ENCODE measurements at regions not wholly inside any gene's neighbourhood (a gene's known extent, or its start where the extent isn't known, plus 50 kb on each side); places are given as distances from the start of the nearest gene placed in this dataset.

DNA sequence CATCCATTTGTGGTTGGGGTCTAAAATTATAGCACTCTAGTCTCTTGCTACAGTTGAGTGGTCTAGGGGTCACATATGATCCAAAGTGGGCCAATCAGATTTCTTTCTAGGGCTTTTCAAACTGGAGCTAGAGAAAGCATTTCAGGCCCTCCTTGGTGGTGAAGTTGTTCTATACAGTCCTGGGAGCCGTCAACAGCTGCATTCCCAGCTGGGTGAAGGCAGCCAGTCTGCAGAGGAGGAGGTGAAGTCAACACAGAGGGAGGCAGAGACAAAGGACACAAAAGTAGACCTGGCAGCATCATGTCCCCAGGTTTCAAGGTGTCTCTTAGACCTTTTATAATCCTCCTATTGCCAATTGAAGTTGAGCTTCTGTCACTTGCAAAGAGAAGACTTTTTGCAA is 518.2 kb downstream of the BNC2 start:
- Histone ChIP-seq H3K4me3 (no peak overlapping the region), H3K9me3 (no peaks in the 10 kb centered on the region), H3K27me3 (no peaks in the 10 kb centered on the region), H3K4me1 (ENCODE audit: insufficient read depth) (peaks cover 12% of the 10 kb centered on the region), H3K36me3 (no peaks in the 10 kb centered on the region), H3K27ac (peak overlapping the region in 1 of 2 donors; percentile 77)
- 24 to 47% (median 26%) methylated on average over 1 of the region's 1 CpG for WGBS, 3 donors
- intact Hi-C loops (cut with DNase I), result loop anchor here in 1 of 4 donors (10.0 kb wide), 2 partner anchors 63 to 373 kb away; no protein-coding TSS in a partner anchor
- TF ChIP-seq EP300 (IDR thresholded peaks at IDR 0.05), result no peak
- no peak for TF ChIP-seq POLR2A (IDR thresholded peaks at IDR 0.05)
- TF ChIP-seq, protein P1, sequence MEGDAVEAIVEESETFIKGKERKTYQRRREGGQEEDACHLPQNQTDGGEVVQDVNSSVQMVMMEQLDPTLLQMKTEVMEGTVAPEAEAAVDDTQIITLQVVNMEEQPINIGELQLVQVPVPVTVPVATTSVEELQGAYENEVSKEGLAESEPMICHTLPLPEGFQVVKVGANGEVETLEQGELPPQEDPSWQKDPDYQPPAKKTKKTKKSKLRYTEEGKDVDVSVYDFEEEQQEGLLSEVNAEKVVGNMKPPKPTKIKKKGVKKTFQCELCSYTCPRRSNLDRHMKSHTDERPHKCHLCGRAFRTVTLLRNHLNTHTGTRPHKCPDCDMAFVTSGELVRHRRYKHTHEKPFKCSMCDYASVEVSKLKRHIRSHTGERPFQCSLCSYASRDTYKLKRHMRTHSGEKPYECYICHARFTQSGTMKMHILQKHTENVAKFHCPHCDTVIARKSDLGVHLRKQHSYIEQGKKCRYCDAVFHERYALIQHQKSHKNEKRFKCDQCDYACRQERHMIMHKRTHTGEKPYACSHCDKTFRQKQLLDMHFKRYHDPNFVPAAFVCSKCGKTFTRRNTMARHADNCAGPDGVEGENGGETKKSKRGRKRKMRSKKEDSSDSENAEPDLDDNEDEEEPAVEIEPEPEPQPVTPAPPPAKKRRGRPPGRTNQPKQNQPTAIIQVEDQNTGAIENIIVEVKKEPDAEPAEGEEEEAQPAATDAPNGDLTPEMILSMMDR (IDR thresholded peaks at IDR 0.05), result no peak
- no peak for DNase-seq

DNA sequence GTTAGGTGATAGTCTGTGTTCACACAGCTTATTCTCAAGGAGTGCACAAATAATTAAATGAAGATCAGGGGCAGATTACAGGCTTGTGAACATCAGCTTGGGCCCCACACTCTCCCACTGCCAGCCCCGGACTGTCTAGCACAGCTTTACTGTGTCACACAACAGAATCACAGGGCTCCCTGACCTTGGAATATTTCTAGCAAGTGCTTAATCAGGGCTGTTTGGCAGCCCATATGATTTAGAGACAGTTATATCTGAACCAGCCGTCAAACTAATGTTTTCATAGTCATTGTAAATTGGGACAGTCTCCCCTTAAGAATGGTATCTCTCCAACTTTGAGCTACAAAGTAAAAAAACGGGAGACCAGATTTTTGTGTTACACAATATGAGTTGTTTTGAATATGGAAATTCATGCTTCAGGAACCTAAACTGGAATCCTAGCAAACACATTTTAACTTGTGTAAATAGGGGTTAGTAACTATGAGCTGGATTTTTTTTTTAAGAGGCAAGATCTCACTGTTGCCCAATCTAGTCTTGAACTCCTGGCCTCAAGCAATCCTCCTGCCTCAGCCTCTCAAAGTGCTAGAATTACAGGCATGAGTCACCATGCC is 517.6 kb downstream of the BNC2 start:
- Histone ChIP-seq H3K27ac (peak overlapping the region in 1 of 2 donors; percentile 77), H3K27me3 (no peaks in the 10 kb centered on the region), H3K9me3 (no peaks in the 10 kb centered on the region), H3K4me3 (no peak overlapping the region), H3K4me1 (ENCODE audit: insufficient read depth) (peaks cover 14% of the 10 kb centered on the region), H3K36me3 (no peaks in the 10 kb centered on the region)
- DNase-seq, result peak in 4 of 5 donors; percentile 49 to 68 (median 65)
- intact Hi-C loops (cut with DNase I), result loop anchor here in 1 of 4 donors (10.0 kb wide), 2 partner anchors 62 to 372 kb away; no protein-coding TSS in a partner anchor
- WGBS, 3 donors, result 4 to 17% (median 7%) methylated on average over 3 of the region's 3 CpGs
- TF ChIP-seq EP300 (IDR thresholded peaks at IDR 0.05) (no peak), POLR2A (IDR thresholded peaks at IDR 0.05) (no peak)
- TF ChIP-seq, protein P1 (IDR thresholded peaks at IDR 0.05), result no peak

DNA sequence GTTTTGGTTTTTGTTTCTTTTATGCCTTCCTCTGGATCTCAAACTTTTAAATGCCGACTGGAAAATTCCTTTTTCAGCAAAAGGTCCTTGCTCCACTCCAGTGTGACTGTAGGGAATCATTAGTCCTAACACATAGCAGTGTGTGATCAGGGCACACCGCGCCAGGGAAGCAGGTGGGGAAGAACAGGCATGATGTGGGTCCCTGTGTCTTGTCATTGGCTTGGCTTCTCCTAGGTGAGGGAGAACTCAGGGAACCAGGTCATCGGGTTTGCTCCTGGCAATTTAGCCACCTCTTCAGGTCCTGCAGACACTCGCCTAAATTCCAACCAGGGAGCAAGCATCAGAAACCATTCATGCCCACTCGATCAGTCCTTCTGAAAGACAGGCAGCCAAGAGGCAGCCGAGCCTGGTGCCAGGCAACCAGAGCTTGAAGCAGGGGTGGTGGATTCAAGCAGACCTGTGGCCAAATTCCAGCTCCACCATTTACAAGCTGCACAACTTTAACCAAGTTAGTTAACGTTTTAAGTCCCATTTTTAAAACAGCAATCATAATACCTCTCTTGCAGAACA is 514.2 kb downstream of the BNC2 start:
- Histone ChIP-seq H3K9me3 (no peaks in the 10 kb centered on the region), H3K4me1 (ENCODE audit: insufficient read depth) (peaks cover 16% of the 10 kb centered on the region), H3K27me3 (no peaks in the 10 kb centered on the region), H3K27ac (no peak overlapping the region), H3K4me3 (no peak overlapping the region), H3K36me3 (no peaks in the 10 kb centered on the region)
- 68 to 78% (median 71%) methylated on average over 8 of the region's 8 CpGs for WGBS, 3 donors
- TF ChIP-seq, protein P1 (IDR thresholded peaks at IDR 0.05), result no peak
- TF ChIP-seq POLR2A (IDR thresholded peaks at IDR 0.05) (no peak), EP300 (IDR thresholded peaks at IDR 0.05) (no peak)
- intact Hi-C loops (cut with DNase I), result loop anchor here in 1 of 4 donors (10.0 kb wide), 2 partner anchors 59 to 369 kb away; no protein-coding TSS in a partner anchor
- DNase-seq, result peak in 1 of 5 donors; percentile 13

DNA sequence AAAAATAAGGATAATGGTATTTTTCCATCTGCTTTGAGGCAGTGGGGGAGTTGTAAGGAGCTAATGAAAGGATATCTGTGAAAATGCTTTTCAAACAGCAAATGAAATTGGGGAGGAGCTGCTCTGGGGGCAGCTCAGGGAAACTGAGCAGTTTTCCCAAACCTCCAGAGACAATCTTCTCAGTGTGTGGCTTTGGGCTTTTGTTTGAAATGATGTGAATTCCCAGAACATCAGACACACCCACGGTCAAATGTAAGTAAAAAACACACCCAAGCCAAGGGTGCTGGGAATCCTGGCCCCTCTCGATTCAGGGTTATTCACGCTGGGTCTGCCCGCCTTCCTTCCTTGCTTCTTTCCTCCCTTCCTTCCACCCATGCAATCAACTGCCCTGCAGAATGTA is 512.6 kb downstream of the BNC2 start:
- Histone ChIP-seq H3K27ac (no peak overlapping the region), H3K27me3 (no peaks in the 10 kb centered on the region), H3K9me3 (no peaks in the 10 kb centered on the region), H3K36me3 (no peaks in the 10 kb centered on the region), H3K4me1 (ENCODE audit: insufficient read depth) (peaks cover 12% of the 10 kb centered on the region), H3K4me3 (no peak overlapping the region)
- TF ChIP-seq, protein P1 (IDR thresholded peaks at IDR 0.05), result no peak
- intact Hi-C loops (cut with DNase I), result loop anchor here in 1 of 4 donors (10.0 kb wide), 2 partner anchors 57 to 367 kb away; no protein-coding TSS in a partner anchor
- WGBS, 3 donors, result 41 to 59% (median 50%) methylated on average over 4 of the region's 4 CpGs
- DNase-seq, result peak in 1 of 5 donors; percentile 11

All from ovary (tissue), 7 donors.